ENCODE measurements at regions not wholly inside any gene's neighbourhood (a gene's known extent, or its start where the extent isn't known, plus 50 kb on each side); places are given as distances from the start of the nearest gene placed in this dataset.

DNA sequence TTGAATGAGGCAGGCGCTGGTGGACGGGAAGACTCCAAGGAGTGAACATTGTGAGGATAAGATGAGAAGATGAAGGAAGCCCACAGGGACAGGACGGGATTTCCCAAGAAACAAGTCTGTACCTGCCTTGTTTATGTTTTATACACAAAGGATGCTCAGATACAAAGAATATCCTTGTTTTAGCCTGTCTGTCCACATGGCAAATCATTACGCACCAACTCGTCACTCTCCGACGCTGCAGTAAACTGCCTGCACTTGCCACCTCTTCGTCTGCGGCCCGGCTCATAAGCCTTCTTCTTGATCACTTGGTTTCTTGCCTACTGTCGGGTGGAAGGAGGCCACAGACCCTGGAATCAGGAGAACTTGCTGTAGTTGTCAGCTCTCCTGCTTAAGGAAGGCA is 85.4 kb downstream of the CD83 start (continued):
- TF ChIP-seq MEF2A (IDR thresholded peaks at IDR 0.05; ENCODE audit: insufficient read depth, low read depth, low read length), result no peak
- TF ChIP-seq, protein P1, sequence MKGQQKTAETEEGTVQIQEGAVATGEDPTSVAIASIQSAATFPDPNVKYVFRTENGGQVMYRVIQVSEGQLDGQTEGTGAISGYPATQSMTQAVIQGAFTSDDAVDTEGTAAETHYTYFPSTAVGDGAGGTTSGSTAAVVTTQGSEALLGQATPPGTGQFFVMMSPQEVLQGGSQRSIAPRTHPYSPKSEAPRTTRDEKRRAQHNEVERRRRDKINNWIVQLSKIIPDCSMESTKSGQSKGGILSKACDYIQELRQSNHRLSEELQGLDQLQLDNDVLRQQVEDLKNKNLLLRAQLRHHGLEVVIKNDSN (IDR thresholded peaks at IDR 0.05; ENCODE audit: borderline replicate concordance, extremely low read length, insufficient read depth, low read depth, low read length), result no peak
- TF ChIP-seq NFIC (IDR thresholded peaks at IDR 0.05; ENCODE audit: low read depth, low read length), result no peak
- TF ChIP-seq PAX5 (IDR thresholded peaks at IDR 0.05; ENCODE audit: borderline replicate concordance, low read depth, low read length), result no peak
- TF ChIP-seq, protein P2, sequence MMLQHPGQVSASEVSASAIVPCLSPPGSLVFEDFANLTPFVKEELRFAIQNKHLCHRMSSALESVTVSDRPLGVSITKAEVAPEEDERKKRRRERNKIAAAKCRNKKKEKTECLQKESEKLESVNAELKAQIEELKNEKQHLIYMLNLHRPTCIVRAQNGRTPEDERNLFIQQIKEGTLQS (IDR thresholded peaks at IDR 0.05; ENCODE audit: borderline replicate concordance, extremely low read depth, low read depth, low read length), result no peak
- TF ChIP-seq, protein P3, sequence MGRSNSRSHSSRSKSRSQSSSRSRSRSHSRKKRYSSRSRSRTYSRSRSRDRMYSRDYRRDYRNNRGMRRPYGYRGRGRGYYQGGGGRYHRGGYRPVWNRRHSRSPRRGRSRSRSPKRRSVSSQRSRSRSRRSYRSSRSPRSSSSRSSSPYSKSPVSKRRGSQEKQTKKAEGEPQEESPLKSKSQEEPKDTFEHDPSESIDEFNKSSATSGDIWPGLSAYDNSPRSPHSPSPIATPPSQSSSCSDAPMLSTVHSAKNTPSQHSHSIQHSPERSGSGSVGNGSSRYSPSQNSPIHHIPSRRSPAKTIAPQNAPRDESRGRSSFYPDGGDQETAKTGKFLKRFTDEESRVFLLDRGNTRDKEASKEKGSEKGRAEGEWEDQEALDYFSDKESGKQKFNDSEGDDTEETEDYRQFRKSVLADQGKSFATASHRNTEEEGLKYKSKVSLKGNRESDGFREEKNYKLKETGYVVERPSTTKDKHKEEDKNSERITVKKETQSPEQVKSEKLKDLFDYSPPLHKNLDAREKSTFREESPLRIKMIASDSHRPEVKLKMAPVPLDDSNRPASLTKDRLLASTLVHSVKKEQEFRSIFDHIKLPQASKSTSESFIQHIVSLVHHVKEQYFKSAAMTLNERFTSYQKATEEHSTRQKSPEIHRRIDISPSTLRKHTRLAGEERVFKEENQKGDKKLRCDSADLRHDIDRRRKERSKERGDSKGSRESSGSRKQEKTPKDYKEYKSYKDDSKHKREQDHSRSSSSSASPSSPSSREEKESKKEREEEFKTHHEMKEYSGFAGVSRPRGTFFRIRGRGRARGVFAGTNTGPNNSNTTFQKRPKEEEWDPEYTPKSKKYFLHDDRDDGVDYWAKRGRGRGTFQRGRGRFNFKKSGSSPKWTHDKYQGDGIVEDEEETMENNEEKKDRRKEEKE (IDR thresholded peaks at IDR 0.05), result no peak
- TF ChIP-seq RELA (IDR thresholded peaks at IDR 0.05; ENCODE audit: borderline replicate concordance, partially characterized antibody), result no peak
- TF ChIP-seq, protein P4, sequence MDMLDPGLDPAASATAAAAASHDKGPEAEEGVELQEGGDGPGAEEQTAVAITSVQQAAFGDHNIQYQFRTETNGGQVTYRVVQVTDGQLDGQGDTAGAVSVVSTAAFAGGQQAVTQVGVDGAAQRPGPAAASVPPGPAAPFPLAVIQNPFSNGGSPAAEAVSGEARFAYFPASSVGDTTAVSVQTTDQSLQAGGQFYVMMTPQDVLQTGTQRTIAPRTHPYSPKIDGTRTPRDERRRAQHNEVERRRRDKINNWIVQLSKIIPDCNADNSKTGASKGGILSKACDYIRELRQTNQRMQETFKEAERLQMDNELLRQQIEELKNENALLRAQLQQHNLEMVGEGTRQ (IDR thresholded peaks at IDR 0.05; ENCODE audit: borderline replicate concordance, low read depth, low read length), result no peak
- no peak for TF ChIP-seq RB1 (IDR thresholded peaks at IDR 0.05; ENCODE audit: borderline replicate concordance)
- TF ChIP-seq TCF7 (IDR thresholded peaks at IDR 0.05; ENCODE audit: borderline replicate concordance), result no peak
- no peak for TF ChIP-seq ZNF24 (IDR thresholded peaks at IDR 0.05)

All from GM12878 (cell line).